MM.1S (cell line): ENCODE measurements at regions not wholly inside any gene's neighbourhood (a gene's known extent, or its start where the extent isn't known, plus 50 kb on each side); places are given as distances from the start of the nearest gene placed in this dataset.

Experiments
- DNase-seq: peaks from one replicate; pipeline ENCODE4 v3.0.0-alpha.2; 2015
- H2AFZ ChIP-seq: fragments of 300-600 bp; sonication (generic); 2 replicates; pipeline ENCODE4 v1.6.0; 2016; ENCODE audit warnings: antibody characterized with exemption, low read length
- H3F3A ChIP-seq: fragments of 300-600 bp; sonication (generic); 2 replicates; pipeline ENCODE4 v1.6.1; 2016; ENCODE audit warnings: mild to moderate bottlenecking, antibody characterized with exemption, low read length, moderate library complexity, mixed read lengths; ENCODE audit not compliant: insufficient read depth
- H3K27ac ChIP-seq: fragments of 300-600 bp; sonication (generic); 2 replicates; pipeline ENCODE4 v1.5.1; 2016; ENCODE audit warnings: mild to moderate bottlenecking, low read length
- H3K27me3 ChIP-seq: fragments of 300-600 bp; sonication (generic); replicated peaks from 2 replicates; pipeline ENCODE4 v1.6.0; 2016; ENCODE audit warnings: low read length; ENCODE audit not compliant: insufficient read depth
- H3K36me3 ChIP-seq: fragments of 300-600 bp; sonication (generic); replicated peaks from 2 replicates; pipeline ENCODE4 v1.6.1; 2016; ENCODE audit warnings: mild to moderate bottlenecking, low read length, mixed read lengths; ENCODE audit not compliant: insufficient read depth
- H3K4me1 ChIP-seq: fragments of 300-600 bp; sonication (generic); 2 replicates; pipeline ENCODE4 v1.6.1; 2016; ENCODE audit warnings: low read length, mixed read lengths
- H3K4me2 ChIP-seq: fragments of 300-600 bp; sonication (generic); 2 replicates; pipeline ENCODE4 v1.6.0; 2016; ENCODE audit warnings: low read depth, low read length
- H3K4me3 ChIP-seq: fragments of 300-600 bp; sonication (generic); 2 replicates; pipeline ENCODE4 v1.5.1; 2016; ENCODE audit warnings: low read length, mixed read lengths
- H3K79me2 ChIP-seq: fragments of 300-600 bp; sonication (generic); 2 replicates; pipeline ENCODE4 v1.6.1; 2016; ENCODE audit warnings: mixed run types, low read length, mixed read lengths
- H3K9ac ChIP-seq: fragments of 300-600 bp; sonication (generic); 2 replicates; pipeline ENCODE4 v1.6.1; 2016; ENCODE audit warnings: low read length, mixed read lengths
- H3K9me2 ChIP-seq: fragments of 300-600 bp; sonication (generic); replicated peaks from 2 replicates; pipeline ENCODE4 v1.6.1; 2016; ENCODE audit warnings: mild to moderate bottlenecking, low read length, mixed read lengths; ENCODE audit not compliant: insufficient read depth
- H3K9me3 ChIP-seq: fragments of 300-600 bp; sonication (generic); replicated peaks from 2 replicates; pipeline ENCODE4 v1.6.1; 2016; ENCODE audit warnings: mild to moderate bottlenecking, low read length, mixed read lengths; ENCODE audit not compliant: insufficient read depth
- H4K20me1 ChIP-seq: fragments of 300-600 bp; sonication (generic); 2 replicates; pipeline ENCODE4 v1.6.1; 2016; ENCODE audit warnings: mild to moderate bottlenecking, low read length, moderate library complexity, mixed read lengths; ENCODE audit not compliant: insufficient read depth
- EZH2 ChIP-seq: fragments of 300-600 bp; sonication (generic); optimal IDR thresholded peaks from 2 replicates; pipeline ENCODE3; 2017; ENCODE audit warnings: low read depth, mild to moderate bottlenecking, antibody characterized with exemption, low read length, mixed read lengths
- EZH2phosphoT487 ChIP-seq: fragments of 300-600 bp; sonication (generic); IDR thresholded peaks from 2 replicates; pipeline ENCODE4 v1.6.1; 2018; ENCODE audit warnings: antibody characterized with exemption, low read length
- TF ChIP-seq, protein P1 (sequence below): fragments of 300-600 bp; sonication (generic); IDR thresholded peaks from 2 replicates; pipeline ENCODE4 v1.5.1; 2016; ENCODE audit warnings: antibody characterized with exemption, low read length, mixed read lengths

GRCh38 chr2:146786396-146786795 lies 1058.4 kb upstream of the ACVR2A start:
- H3K9me2 ChIP-seq = no peaks in the 10 kb centered on the region
- H3K9me3 ChIP-seq = no peaks in the 10 kb centered on the region
- no peaks in the 10 kb centered on the region for H3K4me1 ChIP-seq
- H3F3A ChIP-seq = no peaks in the 10 kb centered on the region
- DNase-seq = no peak
- no peaks in the 10 kb centered on the region for H4K20me1 ChIP-seq
- TF ChIP-seq EZH2 (no peak), EZH2phosphoT487 (no peak)
- TF ChIP-seq, protein P1, sequence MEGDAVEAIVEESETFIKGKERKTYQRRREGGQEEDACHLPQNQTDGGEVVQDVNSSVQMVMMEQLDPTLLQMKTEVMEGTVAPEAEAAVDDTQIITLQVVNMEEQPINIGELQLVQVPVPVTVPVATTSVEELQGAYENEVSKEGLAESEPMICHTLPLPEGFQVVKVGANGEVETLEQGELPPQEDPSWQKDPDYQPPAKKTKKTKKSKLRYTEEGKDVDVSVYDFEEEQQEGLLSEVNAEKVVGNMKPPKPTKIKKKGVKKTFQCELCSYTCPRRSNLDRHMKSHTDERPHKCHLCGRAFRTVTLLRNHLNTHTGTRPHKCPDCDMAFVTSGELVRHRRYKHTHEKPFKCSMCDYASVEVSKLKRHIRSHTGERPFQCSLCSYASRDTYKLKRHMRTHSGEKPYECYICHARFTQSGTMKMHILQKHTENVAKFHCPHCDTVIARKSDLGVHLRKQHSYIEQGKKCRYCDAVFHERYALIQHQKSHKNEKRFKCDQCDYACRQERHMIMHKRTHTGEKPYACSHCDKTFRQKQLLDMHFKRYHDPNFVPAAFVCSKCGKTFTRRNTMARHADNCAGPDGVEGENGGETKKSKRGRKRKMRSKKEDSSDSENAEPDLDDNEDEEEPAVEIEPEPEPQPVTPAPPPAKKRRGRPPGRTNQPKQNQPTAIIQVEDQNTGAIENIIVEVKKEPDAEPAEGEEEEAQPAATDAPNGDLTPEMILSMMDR = no peak
- no peak overlapping the region for H3K9ac ChIP-seq
- H3K27ac ChIP-seq = no peak overlapping the region
- no peaks in the 10 kb centered on the region for H3K79me2 ChIP-seq
- no peaks in the 10 kb centered on the region for H3K27me3 ChIP-seq
- H3K4me2 ChIP-seq = no peak overlapping the region; the same call in 1 of the 2 replicates
- no peak overlapping the region for H2AFZ ChIP-seq
- no peak overlapping the region for H3K4me3 ChIP-seq
- H3K36me3 ChIP-seq = no peaks in the 10 kb centered on the region

GRCh38 chr2:146785101-146785500 lies 1059.7 kb upstream of the ACVR2A start:
- Histone ChIP-seq H3F3A (no peaks in the 10 kb centered on the region), H3K9ac (no peak overlapping the region), H3K36me3 (no peaks in the 10 kb centered on the region), H3K4me3 (no peak overlapping the region), H3K9me3 (no peaks in the 10 kb centered on the region), H3K79me2 (no peaks in the 10 kb centered on the region), H3K9me2 (no peaks in the 10 kb centered on the region), H3K27ac (no peak overlapping the region), H2AFZ (no peak overlapping the region), H3K4me1 (no peaks in the 10 kb centered on the region), H3K4me2 (no peak overlapping the region), H3K27me3 (no peaks in the 10 kb centered on the region), H4K20me1 (no peaks in the 10 kb centered on the region)
- no peak for DNase-seq
- TF ChIP-seq EZH2 (no peak), EZH2phosphoT487 (no peak)
- TF ChIP-seq, protein P1 = no peak

DNA sequence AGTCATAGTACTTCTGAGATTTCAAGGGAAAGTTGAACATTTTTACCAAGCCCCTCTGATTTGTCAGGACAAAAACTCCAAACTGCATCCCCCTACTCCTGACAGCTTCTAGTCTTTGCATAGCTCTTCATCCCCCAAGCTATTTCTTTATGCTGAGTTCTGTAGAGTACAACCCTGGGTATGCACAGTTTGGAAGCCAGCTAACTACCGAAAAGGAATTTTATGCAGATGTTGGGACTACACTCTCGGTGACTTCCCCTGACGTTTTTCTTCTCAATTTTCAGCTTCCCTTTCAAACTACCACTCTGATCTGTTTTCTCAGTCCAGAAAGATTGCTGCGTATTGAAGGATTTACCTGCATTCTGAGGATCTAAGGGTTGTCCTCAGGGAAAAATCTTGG lies 1060.2 kb upstream of the ACVR2A start:
- Histone ChIP-seq H3K9me2 (no peaks in the 10 kb centered on the region), H3K36me3 (no peaks in the 10 kb centered on the region), H3K79me2 (no peaks in the 10 kb centered on the region), H4K20me1 (no peaks in the 10 kb centered on the region), H3K4me2 (no peak overlapping the region), H2AFZ (no peak overlapping the region), H3K4me1 (no peaks in the 10 kb centered on the region), H3K4me3 (no peak overlapping the region), H3K27ac (no peak overlapping the region), H3F3A (no peaks in the 10 kb centered on the region), H3K9me3 (no peaks in the 10 kb centered on the region), H3K27me3 (no peaks in the 10 kb centered on the region), H3K9ac (no peak overlapping the region)
- TF ChIP-seq EZH2 (no peak), EZH2phosphoT487 (no peak)
- TF ChIP-seq, protein P1 = no peak
- no peak for DNase-seq
